HEK293 (cell line): ENCODE measurements at regions not wholly inside any gene's neighbourhood (a gene's known extent, or its start where the extent isn't known, plus 50 kb on each side); places are given as distances from the start of the nearest gene placed in this dataset.
"Not testable (repeated sequence)": the region's sequence is repeated elsewhere in the genome, so short reads cannot be mapped to it uniquely, and the experiment has no call there.

Experiments
- CTCF ChIA-PET: fragments of 350-600 bp; formaldehyde crosslinking; extraction: SDS; loops from one replicate; lab custom pipeline; 2021; ENCODE audit warnings: antibody characterized with exemption; lab: Yijun Ruan, JAX
- POLR2A ChIA-PET: fragments of 300-600 bp; formaldehyde crosslinking; extraction: SDS; loops from one replicate; lab custom pipeline; 2020; ENCODE audit warnings: antibody characterized with exemption, inconsistent platforms; lab: Yijun Ruan, JAX
- H3K27ac ChIP-seq: fragments of 200-500 bp; sonication (Bioruptor generic); 2 replicates; pipeline ENCODE4 v1.5.1; 2014; ENCODE audit warnings: low read depth, low read length, control low read depth, inconsistent platforms; ENCODE audit errors: extremely low read depth
- H3K36me3 ChIP-seq, 2 experiments: fragments of 200-500 bp in 1 of 2; sonication (Bioruptor generic) in 1 of 2; 1 replicate in 1 of 2; 2 replicates in 1 of 2; pipeline ENCODE4 v1.5.1; 2014 to 2017; ENCODE audit warnings: inconsistent platforms in 2 of 2, low read length in 2 of 2; ENCODE audit not compliant: control insufficient read depth in 2 of 2, insufficient read depth in 1 of 2
- H3K4me1 ChIP-seq: fragments of 200-500 bp; sonication (Bioruptor generic); 2 replicates; pipeline ENCODE4 v1.5.1; 2014; ENCODE audit warnings: mild to moderate bottlenecking, low read length, inconsistent platforms; ENCODE audit not compliant: control insufficient read depth, insufficient read depth
- H3K4me3 ChIP-seq: 2 replicates; pipeline ENCODE4 v1.5.1; 2011; ENCODE audit warnings: low read depth, mild to moderate bottlenecking, control low read depth, low read length, moderate library complexity
- H3K9me3 ChIP-seq: fragments of 200-500 bp; sonication (Bioruptor generic); 2 replicates; pipeline ENCODE4 v1.5.1; 2014; ENCODE audit warnings: low read depth, low read length, inconsistent platforms; ENCODE audit not compliant: control insufficient read depth, insufficient read depth
- ZIC2 ChIP-seq: fragments of 450-650 bp; formaldehyde crosslinking; IDR thresholded peaks from 2 replicates; pipeline ENCODE4 v1.5.1; 2016; ENCODE audit warnings: missing biosample characterization, missing genetic modification characterization
- ZNF202 ChIP-seq: fragments of 450-650 bp; formaldehyde crosslinking; IDR thresholded peaks from 2 replicates; pipeline ENCODE4 v1.5.1; 2016; ENCODE audit warnings: missing biosample characterization, missing genetic modification characterization, borderline replicate concordance
- ZNF23 ChIP-seq: fragments of 450-650 bp; formaldehyde crosslinking; IDR thresholded peaks from 2 replicates; pipeline ENCODE4 v1.5.1; 2016; ENCODE audit warnings: missing biosample characterization, missing genetic modification characterization, borderline replicate concordance
- ZNF521 ChIP-seq: fragments of 450-650 bp; formaldehyde crosslinking; IDR thresholded peaks from 2 replicates; pipeline ENCODE4 v1.5.1; 2017; ENCODE audit warnings: missing biosample characterization, mild to moderate bottlenecking, missing genetic modification characterization
- ZNF529 ChIP-seq: fragments of 450-650 bp; formaldehyde crosslinking; IDR thresholded peaks from 2 replicates; pipeline ENCODE4 v1.5.1; 2017; ENCODE audit warnings: missing genetic modification characterization, missing biosample characterization; ENCODE audit not compliant: insufficient replicate concordance
- TF ChIP-seq, protein P1 (sequence below): fragments of 450-650 bp; formaldehyde crosslinking; IDR thresholded peaks from 2 replicates; pipeline ENCODE4 v1.5.1; 2016; ENCODE audit warnings: missing biosample characterization, missing genetic modification characterization
- TF ChIP-seq, protein P2 (sequence below): fragments of 450-650 bp; formaldehyde crosslinking; IDR thresholded peaks from 2 replicates; pipeline ENCODE4 v1.5.1; 2016; ENCODE audit warnings: missing biosample characterization, missing genetic modification characterization
- TF ChIP-seq, protein P3 (sequence below): fragments of 450-650 bp; formaldehyde crosslinking; IDR thresholded peaks from 2 replicates; pipeline ENCODE4 v1.5.1; 2016; ENCODE audit warnings: missing biosample characterization, missing genetic modification characterization
- TF ChIP-seq, protein P4 (sequence below): fragments of 450-650 bp; IDR thresholded peaks from 2 replicates; pipeline ENCODE4 v1.5.1; 2018; ENCODE audit warnings: missing biosample characterization, mild to moderate bottlenecking, missing genetic modification characterization

DNA sequence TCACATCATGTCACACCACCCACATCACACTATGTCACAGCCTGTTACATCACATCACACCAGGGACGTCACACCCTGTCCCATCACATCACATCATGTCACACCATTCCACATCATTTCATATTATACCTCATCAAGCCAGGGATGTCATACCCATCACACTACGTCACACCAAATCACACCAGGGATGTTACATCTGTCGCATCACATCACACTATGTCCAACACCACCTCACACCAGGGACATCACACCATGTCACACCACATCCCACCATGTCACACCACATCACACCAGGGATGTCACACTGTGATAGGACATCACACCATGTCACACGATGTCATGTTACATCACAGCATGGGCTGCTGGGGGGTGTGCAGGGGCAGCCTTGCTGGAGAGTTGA lies 110.6 kb downstream of the TMEM121 start (continued):
- TF ChIP-seq, protein P1, sequence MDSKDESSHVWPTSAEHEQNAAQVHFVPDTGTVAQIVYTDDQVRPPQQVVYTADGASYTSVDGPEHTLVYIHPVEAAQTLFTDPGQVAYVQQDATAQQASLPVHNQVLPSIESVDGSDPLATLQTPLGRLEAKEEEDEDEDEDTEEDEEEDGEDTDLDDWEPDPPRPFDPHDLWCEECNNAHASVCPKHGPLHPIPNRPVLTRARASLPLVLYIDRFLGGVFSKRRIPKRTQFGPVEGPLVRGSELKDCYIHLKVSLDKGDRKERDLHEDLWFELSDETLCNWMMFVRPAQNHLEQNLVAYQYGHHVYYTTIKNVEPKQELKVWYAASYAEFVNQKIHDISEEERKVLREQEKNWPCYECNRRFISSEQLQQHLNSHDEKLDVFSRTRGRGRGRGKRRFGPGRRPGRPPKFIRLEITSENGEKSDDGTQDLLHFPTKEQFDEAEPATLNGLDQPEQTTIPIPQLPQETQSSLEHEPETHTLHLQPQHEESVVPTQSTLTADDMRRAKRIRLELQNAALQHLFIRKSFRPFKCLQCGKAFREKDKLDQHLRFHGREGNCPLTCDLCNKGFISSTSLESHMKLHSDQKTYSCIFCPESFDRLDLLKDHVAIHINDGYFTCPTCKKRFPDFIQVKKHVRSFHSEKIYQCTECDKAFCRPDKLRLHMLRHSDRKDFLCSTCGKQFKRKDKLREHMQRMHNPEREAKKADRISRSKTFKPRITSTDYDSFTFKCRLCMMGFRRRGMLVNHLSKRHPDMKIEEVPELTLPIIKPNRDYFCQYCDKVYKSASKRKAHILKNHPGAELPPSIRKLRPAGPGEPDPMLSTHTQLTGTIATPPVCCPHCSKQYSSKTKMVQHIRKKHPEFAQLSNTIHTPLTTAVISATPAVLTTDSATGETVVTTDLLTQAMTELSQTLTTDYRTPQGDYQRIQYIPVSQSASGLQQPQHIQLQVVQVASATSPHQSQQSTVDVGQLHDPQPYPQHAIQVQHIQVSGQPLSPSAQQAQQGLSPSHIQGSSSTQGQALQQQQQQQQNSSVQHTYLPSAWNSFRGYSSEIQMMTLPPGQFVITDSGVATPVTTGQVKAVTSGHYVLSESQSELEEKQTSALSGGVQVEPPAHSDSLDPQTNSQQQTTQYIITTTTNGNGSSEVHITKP, result no peak
- TF ChIP-seq ZIC2 (tag by site-specific recombination), result peak; percentile 49
- no peak for TF ChIP-seq ZNF521 (tag by site-specific recombination)
- TF ChIP-seq, protein P2, sequence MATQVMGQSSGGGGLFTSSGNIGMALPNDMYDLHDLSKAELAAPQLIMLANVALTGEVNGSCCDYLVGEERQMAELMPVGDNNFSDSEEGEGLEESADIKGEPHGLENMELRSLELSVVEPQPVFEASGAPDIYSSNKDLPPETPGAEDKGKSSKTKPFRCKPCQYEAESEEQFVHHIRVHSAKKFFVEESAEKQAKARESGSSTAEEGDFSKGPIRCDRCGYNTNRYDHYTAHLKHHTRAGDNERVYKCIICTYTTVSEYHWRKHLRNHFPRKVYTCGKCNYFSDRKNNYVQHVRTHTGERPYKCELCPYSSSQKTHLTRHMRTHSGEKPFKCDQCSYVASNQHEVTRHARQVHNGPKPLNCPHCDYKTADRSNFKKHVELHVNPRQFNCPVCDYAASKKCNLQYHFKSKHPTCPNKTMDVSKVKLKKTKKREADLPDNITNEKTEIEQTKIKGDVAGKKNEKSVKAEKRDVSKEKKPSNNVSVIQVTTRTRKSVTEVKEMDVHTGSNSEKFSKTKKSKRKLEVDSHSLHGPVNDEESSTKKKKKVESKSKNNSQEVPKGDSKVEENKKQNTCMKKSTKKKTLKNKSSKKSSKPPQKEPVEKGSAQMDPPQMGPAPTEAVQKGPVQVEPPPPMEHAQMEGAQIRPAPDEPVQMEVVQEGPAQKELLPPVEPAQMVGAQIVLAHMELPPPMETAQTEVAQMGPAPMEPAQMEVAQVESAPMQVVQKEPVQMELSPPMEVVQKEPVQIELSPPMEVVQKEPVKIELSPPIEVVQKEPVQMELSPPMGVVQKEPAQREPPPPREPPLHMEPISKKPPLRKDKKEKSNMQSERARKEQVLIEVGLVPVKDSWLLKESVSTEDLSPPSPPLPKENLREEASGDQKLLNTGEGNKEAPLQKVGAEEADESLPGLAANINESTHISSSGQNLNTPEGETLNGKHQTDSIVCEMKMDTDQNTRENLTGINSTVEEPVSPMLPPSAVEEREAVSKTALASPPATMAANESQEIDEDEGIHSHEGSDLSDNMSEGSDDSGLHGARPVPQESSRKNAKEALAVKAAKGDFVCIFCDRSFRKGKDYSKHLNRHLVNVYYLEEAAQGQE (tag by site-specific recombination), result no peak
- TF ChIP-seq, protein P3, sequence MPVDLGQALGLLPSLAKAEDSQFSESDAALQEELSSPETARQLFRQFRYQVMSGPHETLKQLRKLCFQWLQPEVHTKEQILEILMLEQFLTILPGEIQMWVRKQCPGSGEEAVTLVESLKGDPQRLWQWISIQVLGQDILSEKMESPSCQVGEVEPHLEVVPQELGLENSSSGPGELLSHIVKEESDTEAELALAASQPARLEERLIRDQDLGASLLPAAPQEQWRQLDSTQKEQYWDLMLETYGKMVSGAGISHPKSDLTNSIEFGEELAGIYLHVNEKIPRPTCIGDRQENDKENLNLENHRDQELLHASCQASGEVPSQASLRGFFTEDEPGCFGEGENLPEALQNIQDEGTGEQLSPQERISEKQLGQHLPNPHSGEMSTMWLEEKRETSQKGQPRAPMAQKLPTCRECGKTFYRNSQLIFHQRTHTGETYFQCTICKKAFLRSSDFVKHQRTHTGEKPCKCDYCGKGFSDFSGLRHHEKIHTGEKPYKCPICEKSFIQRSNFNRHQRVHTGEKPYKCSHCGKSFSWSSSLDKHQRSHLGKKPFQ, result peak; percentile 97
- no peak for TF ChIP-seq ZNF23 (tag by site-specific recombination)
- TF ChIP-seq ZNF529 (tag by site-specific recombination), result no peak
- no peak for TF ChIP-seq ZNF202
- TF ChIP-seq, protein P4, sequence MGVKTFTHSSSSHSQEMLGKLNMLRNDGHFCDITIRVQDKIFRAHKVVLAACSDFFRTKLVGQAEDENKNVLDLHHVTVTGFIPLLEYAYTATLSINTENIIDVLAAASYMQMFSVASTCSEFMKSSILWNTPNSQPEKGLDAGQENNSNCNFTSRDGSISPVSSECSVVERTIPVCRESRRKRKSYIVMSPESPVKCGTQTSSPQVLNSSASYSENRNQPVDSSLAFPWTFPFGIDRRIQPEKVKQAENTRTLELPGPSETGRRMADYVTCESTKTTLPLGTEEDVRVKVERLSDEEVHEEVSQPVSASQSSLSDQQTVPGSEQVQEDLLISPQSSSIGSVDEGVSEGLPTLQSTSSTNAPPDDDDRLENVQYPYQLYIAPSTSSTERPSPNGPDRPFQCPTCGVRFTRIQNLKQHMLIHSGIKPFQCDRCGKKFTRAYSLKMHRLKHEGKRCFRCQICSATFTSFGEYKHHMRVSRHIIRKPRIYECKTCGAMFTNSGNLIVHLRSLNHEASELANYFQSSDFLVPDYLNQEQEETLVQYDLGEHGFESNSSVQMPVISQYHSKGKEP (tag by site-specific recombination), result no peak
- TF ChIP-seq, all 188 proteins: peak for 5

DNA sequence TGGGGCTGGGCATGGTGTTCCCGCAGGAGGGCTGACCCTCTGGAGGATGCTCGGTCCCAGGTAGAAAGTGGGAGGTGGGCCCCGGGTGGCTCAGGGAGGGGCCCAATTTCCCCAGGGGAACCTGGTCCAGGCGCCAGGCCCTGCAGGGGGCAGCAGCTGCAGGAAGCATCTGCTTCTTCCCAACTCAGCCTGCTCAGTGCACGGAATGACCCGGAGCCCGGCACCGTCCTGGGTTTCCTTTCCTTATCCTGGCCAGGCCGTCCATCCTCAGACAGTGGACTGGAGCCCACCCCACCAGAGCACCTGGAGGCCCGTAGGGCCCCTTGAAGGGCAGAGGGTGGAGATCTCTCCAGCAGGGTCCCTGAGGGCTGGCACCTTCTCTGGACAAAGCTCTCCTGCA lies 111.0 kb downstream of the TMEM121 start:
- H3K27ac ChIP-seq, CTCF ChIA-PET, H3K4me3 ChIP-seq, H3K9me3 ChIP-seq, POLR2A ChIA-PET, H3K4me1 ChIP-seq, H3K36me3 ChIP-seq: not testable (repeated sequence)

DNA sequence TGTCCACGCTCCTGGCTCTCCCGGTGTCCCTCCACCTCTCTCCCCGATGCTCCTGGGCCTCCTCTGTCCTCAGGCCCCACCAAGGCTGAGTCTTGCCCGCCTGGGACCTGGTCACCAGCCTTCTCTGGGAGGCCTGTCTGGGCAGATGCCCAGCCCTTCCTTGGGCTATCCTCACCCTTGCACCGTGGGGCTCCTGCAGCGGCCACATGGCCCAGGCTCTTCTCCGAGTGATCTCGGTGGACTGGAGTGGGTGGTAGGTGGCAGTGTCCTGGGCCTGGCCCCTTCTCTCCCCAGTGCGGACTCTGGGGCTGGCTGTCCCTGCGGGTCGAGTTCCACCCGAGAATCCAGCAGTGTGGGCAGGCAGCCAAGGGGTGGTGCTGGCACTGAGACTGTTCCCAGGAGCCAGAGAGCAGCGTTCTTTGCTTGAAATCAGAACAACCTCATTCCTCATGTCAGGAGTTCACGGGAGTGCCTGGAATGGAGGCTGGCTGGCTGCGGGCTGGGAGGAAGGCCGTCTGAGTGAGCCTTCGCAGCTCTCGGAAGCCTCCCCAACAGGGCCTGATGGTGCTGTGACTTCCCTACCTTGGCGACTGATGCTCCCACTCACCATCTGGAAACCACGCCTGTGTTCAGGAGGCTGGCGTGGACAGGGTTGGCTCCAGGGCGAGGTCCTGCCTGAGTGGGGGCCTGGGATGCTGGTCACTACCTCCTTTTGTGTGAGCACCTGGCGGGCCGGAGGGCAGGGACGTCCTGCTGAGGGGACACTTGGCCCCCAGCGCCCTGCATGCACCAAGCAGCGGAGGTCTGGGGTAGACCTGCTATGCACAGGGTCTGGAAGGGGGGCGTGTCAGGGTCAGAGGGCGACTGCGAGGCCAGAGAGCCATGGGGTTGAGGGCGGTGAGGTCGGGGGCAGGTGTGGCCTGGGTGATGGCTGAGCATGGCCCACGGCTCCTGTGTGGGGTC lies 113.9 kb downstream of the TMEM121 start:
- H3K36me3 ChIP-seq, H3K9me3 ChIP-seq, POLR2A ChIA-PET, H3K4me3 ChIP-seq, H3K4me1 ChIP-seq, H3K27ac ChIP-seq, CTCF ChIA-PET: not testable (repeated sequence)
